Gastrocnemius medialis (tissue), 4 donors: ENCODE measurements at regions not wholly inside any gene's neighbourhood (a gene's known extent, or its start where the extent isn't known, plus 50 kb on each side); places are given as distances from the start of the nearest gene placed in this dataset.
"Not testable (repeated sequence)": the region's sequence is repeated elsewhere in the genome, so short reads cannot be mapped to it uniquely, and the experiment has no call there.

Experiments
- ATAC-seq, 2 donors: fragments of 150-250 bp; one replicate each; pipeline ENCODE4 v1.9.1; 2016
- DNase-seq, 2 donors: peaks; one replicate each; pipeline ENCODE4 v3.0.0-alpha.2; 2019
- H3K27ac ChIP-seq, 4 donors: fragments of 200-600 bp; sonication (generic); 1 replicate in 1 of 4; 2 replicates in 3 of 4; pipeline ENCODE4 v1.5.1; 2016 to 2018; ENCODE audit warnings: mild to moderate bottlenecking in 2 of 4, moderate library complexity in 1 of 4
- H3K27me3 ChIP-seq, 3 donors: fragments of 200-600 bp; sonication (generic) in 2 of 3; 1 replicate in 1 of 3; 2 replicates in 2 of 3; pipeline versions ENCODE4 v1.5.1 to v1.6.0; 2016 to 2019; ENCODE audit warnings: mild to moderate bottlenecking in 1 of 3, moderate library complexity in 1 of 3
- H3K36me3 ChIP-seq, 2 donors: fragments of 200-600 bp; sonication (generic) in 1 of 2; one replicate each; pipeline ENCODE4 v1.5.1; 2017 to 2018
- H3K4me1 ChIP-seq, 2 donors: fragments of 200-600 bp; sonication (generic) in 1 of 2; one replicate each; pipeline ENCODE4 v1.5.1; 2016 to 2017; ENCODE audit warnings: mild to moderate bottlenecking in 2 of 2
- H3K4me3 ChIP-seq, 4 donors: fragments of 200-600 bp; sonication (generic) in 3 of 4; 1 replicate in 1 of 4; 2 replicates in 3 of 4; pipeline ENCODE4 v1.5.1; 2016 to 2019; ENCODE audit warnings: mild to moderate bottlenecking in 2 of 4
- H3K9me3 ChIP-seq, 3 donors: fragments of 200-600 bp; sonication (generic) in 2 of 3; 1 replicate in 1 of 3; 2 replicates in 2 of 3; pipeline ENCODE4 v1.5.1; 2016 to 2019
- POLR2A ChIP-seq, 2 donors: fragments of 450-650 bp; IDR thresholded peaks; one replicate each; pipeline ENCODE4 v1.6.1; 2017; ENCODE audit warnings: antibody characterized with exemption in 2 of 2, mild to moderate bottlenecking in 2 of 2, moderate library complexity in 2 of 2
- in situ Hi-C, 4 donors: fragments of 200-750 bp; cut with MboI; loops; one replicate each; pipeline versions ENCODE4 v1.15.0 to v1.8.0; 2017; ENCODE audit warnings: low sequenced_read_pairs in 4 of 4
- intact Hi-C: fragments of 100-400 bp; cut with DNase I; formaldehyde crosslinking; loops from one replicate; pipeline ENCODE4 v1.15.1; 2023; ENCODE audit warnings: low total_unique reads
- TF ChIP-seq, protein P1 (sequence below), 5 experiments: fragments of 450-650 bp in 3 of 5; fragments of 200-600 bp in 2 of 5; sonication (generic) in 2 of 5; IDR thresholded peaks in 4 of 5; conservative IDR thresholded peaks in 1 of 5; 1 replicate in 4 of 5; 2 replicates in 1 of 5; pipeline ENCODE4 v1.5.1; 2016 to 2019; ENCODE audit warnings: antibody characterized with exemption in 5 of 5, mild to moderate bottlenecking in 3 of 5, moderate library complexity in 3 of 5

DNA sequence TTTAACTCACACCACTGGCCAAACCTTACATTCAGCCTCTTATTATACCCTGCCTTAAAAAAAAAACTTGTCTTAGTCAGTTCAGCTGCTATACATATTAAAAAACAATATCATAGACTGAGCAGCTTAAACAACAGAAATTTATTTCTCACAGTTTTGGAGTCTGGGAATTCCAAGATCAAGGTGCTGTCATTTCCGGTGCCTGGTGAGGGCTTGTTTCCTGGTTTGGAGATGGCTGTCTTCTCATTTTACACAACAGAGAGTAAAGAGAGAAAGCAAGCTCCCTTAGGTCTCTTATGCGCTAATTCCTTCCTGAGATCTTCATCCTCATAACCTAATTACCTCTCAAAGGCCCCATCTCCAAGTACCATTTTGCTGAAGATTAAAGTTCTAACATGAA, 769.2 kb downstream of the DIAPH3 start:
- peaks cover 0 to 5% of the 10 kb centered on the region in 2 donors for H3K4me1 ChIP-seq
- no peak overlapping the region for H3K4me3 ChIP-seq
- TF ChIP-seq, protein P1, sequence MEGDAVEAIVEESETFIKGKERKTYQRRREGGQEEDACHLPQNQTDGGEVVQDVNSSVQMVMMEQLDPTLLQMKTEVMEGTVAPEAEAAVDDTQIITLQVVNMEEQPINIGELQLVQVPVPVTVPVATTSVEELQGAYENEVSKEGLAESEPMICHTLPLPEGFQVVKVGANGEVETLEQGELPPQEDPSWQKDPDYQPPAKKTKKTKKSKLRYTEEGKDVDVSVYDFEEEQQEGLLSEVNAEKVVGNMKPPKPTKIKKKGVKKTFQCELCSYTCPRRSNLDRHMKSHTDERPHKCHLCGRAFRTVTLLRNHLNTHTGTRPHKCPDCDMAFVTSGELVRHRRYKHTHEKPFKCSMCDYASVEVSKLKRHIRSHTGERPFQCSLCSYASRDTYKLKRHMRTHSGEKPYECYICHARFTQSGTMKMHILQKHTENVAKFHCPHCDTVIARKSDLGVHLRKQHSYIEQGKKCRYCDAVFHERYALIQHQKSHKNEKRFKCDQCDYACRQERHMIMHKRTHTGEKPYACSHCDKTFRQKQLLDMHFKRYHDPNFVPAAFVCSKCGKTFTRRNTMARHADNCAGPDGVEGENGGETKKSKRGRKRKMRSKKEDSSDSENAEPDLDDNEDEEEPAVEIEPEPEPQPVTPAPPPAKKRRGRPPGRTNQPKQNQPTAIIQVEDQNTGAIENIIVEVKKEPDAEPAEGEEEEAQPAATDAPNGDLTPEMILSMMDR (IDR thresholded peaks at IDR 0.05 in 4 of 5, conservative IDR thresholded peaks at IDR 0.05 in 1 of 5), result no peak
- no peak for TF ChIP-seq POLR2A (IDR thresholded peaks at IDR 0.05)
- H3K27me3 ChIP-seq, result no peaks in the 10 kb centered on the region
- H3K27ac ChIP-seq, result no peak overlapping the region
- DNase-seq, result no peak
- intact Hi-C loops (loop anchor here (5.0 kb wide), 2 partner anchors 378 to 1038 kb away; no protein-coding TSS in a partner anchor), in situ Hi-C loops (loop anchor here in 1 of 4 donors (10.0 to 25.0 kb wide), 3 partner anchors 280 to 1030 kb away; no protein-coding TSS in a partner anchor)
- no peaks in the 10 kb centered on the region for H3K9me3 ChIP-seq
- ATAC-seq, result no peak
- no peaks in the 10 kb centered on the region for H3K36me3 ChIP-seq

DNA sequence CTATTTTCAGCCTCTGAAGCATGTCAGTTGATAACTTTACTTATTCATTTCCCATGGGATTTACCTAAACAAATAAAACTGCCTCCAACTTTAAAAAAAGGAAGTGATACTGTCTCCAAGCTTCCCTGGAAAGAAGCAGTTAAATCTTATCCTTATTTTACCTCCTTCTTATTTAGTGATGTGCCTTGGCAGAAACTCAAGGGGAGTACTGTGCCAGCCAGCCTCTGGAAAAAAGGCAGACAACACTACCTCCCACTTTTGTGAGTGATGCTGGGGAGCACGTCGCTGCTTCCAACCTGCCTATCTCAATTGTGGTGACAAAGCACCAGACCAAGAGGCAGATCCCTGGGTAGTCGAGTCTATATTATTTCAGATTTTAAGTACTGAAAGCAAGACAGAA, 765.6 kb downstream of the DIAPH3 start:
- H3K27me3 ChIP-seq, result no peaks in the 10 kb centered on the region
- intact Hi-C loops (no loop called here), in situ Hi-C loops (loop anchor here in 1 of 4 donors (10.0 to 25.0 kb wide), 3 partner anchors 277 to 1027 kb away; no protein-coding TSS in a partner anchor)
- no peaks in the 10 kb centered on the region for H3K4me1 ChIP-seq
- H3K4me3 ChIP-seq, result no peak overlapping the region
- H3K36me3 ChIP-seq, result no peaks in the 10 kb centered on the region
- DNase-seq (no peak), ATAC-seq (no peak)
- no peak for TF ChIP-seq POLR2A (IDR thresholded peaks at IDR 0.05)
- TF ChIP-seq, protein P1 (IDR thresholded peaks at IDR 0.05 in 4 of 5, conservative IDR thresholded peaks at IDR 0.05 in 1 of 5), result no peak
- no peaks in the 10 kb centered on the region for H3K9me3 ChIP-seq
- no peak overlapping the region for H3K27ac ChIP-seq

DNA sequence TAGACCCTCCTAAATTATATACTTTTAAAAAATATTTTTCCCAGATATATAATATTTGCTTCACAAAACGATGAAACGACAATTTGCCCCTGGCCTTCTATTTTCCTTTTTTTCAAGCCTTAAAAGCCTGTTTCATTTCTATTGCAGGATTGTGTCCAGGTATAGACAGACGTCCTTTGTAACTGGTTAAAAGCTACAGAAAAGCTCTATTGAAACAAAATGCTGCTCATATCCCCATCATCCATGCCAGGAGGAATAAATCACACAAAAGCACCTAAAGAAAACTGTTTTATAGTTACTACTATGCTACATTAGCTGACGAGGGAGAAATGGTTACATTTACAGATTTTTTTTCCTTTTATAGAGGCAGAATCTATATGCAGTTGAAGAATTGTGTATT, 765.1 kb downstream of the DIAPH3 start:
- DNase-seq (no peak), ATAC-seq (no peak)
- H3K9me3 ChIP-seq, result no peaks in the 10 kb centered on the region
- no peak overlapping the region for H3K27ac ChIP-seq
- H3K4me1 ChIP-seq, result no peaks in the 10 kb centered on the region
- no peak overlapping the region for H3K4me3 ChIP-seq
- intact Hi-C loops (no loop called here), in situ Hi-C loops (loop anchor here in 1 of 4 donors (10.0 to 25.0 kb wide), 3 partner anchors 276 to 1026 kb away; no protein-coding TSS in a partner anchor)
- no peak for TF ChIP-seq POLR2A (IDR thresholded peaks at IDR 0.05)
- TF ChIP-seq, protein P1 (IDR thresholded peaks at IDR 0.05 in 4 of 5, conservative IDR thresholded peaks at IDR 0.05 in 1 of 5), result no peak
- H3K27me3 ChIP-seq, result no peaks in the 10 kb centered on the region
- H3K36me3 ChIP-seq, result no peaks in the 10 kb centered on the region

- ATAC-seq (no peak), DNase-seq (no peak)
- Histone ChIP-seq H3K27ac (no peak overlapping the region), H3K27me3 (no peaks in the 10 kb centered on the region), H3K4me3 (no peak overlapping the region), H3K9me3 (no peaks in the 10 kb centered on the region), H3K4me1 (no peaks in the 10 kb centered on the region), H3K36me3 (no peaks in the 10 kb centered on the region)
- intact Hi-C loops, result no loop called here
- in situ Hi-C loops, result loop anchor here in 1 of 4 donors (10.0 to 25.0 kb wide), 3 partner anchors 275 to 1025 kb away; no protein-coding TSS in a partner anchor
- TF ChIP-seq, protein P1 (IDR thresholded peaks at IDR 0.05 in 4 of 5, conservative IDR thresholded peaks at IDR 0.05 in 1 of 5), result no peak
- TF ChIP-seq POLR2A (IDR thresholded peaks at IDR 0.05), result no peak
These were observed 764.2 kb downstream of the DIAPH3 start for GRCh38 chr13:59399513-59399912.

- Histone ChIP-seq H3K36me3 (no peaks in the 10 kb centered on the region), H3K9me3 (no peaks in the 10 kb centered on the region), H3K27ac (no peak overlapping the region), H3K4me1 (peaks cover 0 to 7% of the 10 kb centered on the region in 2 donors), H3K27me3 (no peaks in the 10 kb centered on the region), H3K4me3 (no peak overlapping the region)
- TF ChIP-seq, protein P1 (IDR thresholded peaks at IDR 0.05 in 4 of 5, conservative IDR thresholded peaks at IDR 0.05 in 1 of 5), result no peak
- TF ChIP-seq POLR2A (IDR thresholded peaks at IDR 0.05), result no peak
- ATAC-seq, result no peak
- DNase-seq, result no peak
- intact Hi-C loops, result no loop called here
- in situ Hi-C loops, result no loop called here
These were observed 759.4 kb downstream of the DIAPH3 start for GRCh38 chr13:59404331-59404730.

DNA sequence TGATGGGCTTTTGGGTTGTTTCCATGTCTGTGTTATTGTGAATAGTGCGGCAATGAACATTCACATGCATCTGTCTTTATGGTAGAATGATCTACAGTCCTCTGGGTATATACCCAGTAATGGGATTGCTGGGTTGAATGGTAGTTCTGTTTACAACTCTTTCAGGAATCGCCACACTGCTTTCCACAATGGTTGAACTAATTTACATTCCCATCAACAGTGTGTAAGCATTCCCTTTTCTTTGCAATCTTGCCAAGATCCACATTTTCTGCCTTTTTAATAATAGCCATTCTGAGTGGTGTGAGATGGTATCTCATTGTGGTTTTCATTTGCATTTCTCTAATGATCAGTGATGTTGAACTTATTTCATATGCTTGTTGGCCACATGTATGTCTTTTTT, 756.5 kb downstream of the DIAPH3 start:
- H3K27me3 ChIP-seq, ATAC-seq, H3K4me3 ChIP-seq, DNase-seq, intact Hi-C loops, in situ Hi-C loops, H3K9me3 ChIP-seq, H3K27ac ChIP-seq, H3K36me3 ChIP-seq: not testable (repeated sequence)
- peaks cover 0 to 11% of the 10 kb centered on the region in 2 donors for H3K4me1 ChIP-seq
